ENCODE measurements at regions not wholly inside any gene's neighbourhood (a gene's known extent, or its start where the extent isn't known, plus 50 kb on each side); places are given as distances from the start of the nearest gene placed in this dataset.
"Not testable (repeated sequence)": the region's sequence is repeated elsewhere in the genome, so short reads cannot be mapped to it uniquely, and the experiment has no call there.

GRCh38 chr12:30578426-30578825, 117.2 kb downstream of the IPO8 start:
- H3K9ac ChIP-seq (ENCODE audit: low read depth, low read length) = no peak overlapping the region
- no peaks in the 10 kb centered on the region for H3K9me3 ChIP-seq (ENCODE audit: control insufficient read depth, insufficient read depth, low read length)
- no peaks in the 10 kb centered on the region for H3K36me3 ChIP-seq (ENCODE audit: control insufficient read depth, insufficient read depth, low read length)
- H3K4me1 ChIP-seq (ENCODE audit: control insufficient read depth, insufficient read depth, low read length) = no peaks in the 10 kb centered on the region
- no peaks in the 10 kb centered on the region for H3K27me3 ChIP-seq (ENCODE audit: control insufficient read depth, insufficient read depth, low read length)
- no peak overlapping the region for H3K4me3 ChIP-seq (ENCODE audit: low read depth, low read length)

- Histone ChIP-seq H3K4me3 (ENCODE audit: low read depth, low read length) (no peak overlapping the region), H3K9me3 (ENCODE audit: control insufficient read depth, insufficient read depth, low read length) (no peaks in the 10 kb centered on the region), H3K9ac (ENCODE audit: low read depth, low read length) (no peak overlapping the region), H3K27me3 (ENCODE audit: control insufficient read depth, insufficient read depth, low read length) (no peaks in the 10 kb centered on the region), H3K4me1 (ENCODE audit: control insufficient read depth, insufficient read depth, low read length) (no peaks in the 10 kb centered on the region), H3K36me3 (ENCODE audit: control insufficient read depth, insufficient read depth, low read length) (no peaks in the 10 kb centered on the region)
These were observed 122.5 kb downstream of the IPO8 start for GRCh38 chr12:30573145-30573544.

GRCh38 chr12:30570211-30570890, 125.3 kb downstream of the IPO8 start:
- Histone ChIP-seq H3K9me3 (ENCODE audit: control insufficient read depth, insufficient read depth, low read length) (no peaks in the 10 kb centered on the region), H3K9ac (ENCODE audit: low read depth, low read length) (no peak overlapping the region), H3K4me1 (ENCODE audit: control insufficient read depth, insufficient read depth, low read length) (no peaks in the 10 kb centered on the region), H3K27me3 (ENCODE audit: control insufficient read depth, insufficient read depth, low read length) (no peaks in the 10 kb centered on the region), H3K4me3 (ENCODE audit: low read depth, low read length) (no peak overlapping the region), H3K36me3 (ENCODE audit: control insufficient read depth, insufficient read depth, low read length) (no peaks in the 10 kb centered on the region)

DNA sequence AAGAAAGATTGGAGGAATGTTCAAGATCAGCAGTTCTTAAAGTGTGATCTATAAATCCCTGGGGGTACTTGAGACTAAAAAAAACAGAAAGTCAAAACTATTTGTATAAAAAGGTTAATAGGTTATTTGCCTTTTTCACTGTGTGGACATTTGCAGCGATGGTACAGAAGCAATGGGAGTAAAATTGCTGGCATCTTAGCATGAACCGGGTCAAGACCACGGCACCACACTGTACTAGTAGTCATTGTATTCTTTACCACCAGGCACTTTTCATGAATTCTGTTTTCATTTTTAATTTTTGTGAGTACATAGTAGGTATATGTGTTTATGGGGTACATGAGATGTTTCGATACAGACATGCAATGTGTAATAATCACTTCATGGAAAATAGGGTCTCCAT, 126.2 kb downstream of the IPO8 start:
- no peaks in the 10 kb centered on the region for H3K27me3 ChIP-seq (ENCODE audit: control insufficient read depth, insufficient read depth, low read length)
- no peaks in the 10 kb centered on the region for H3K9me3 ChIP-seq (ENCODE audit: control insufficient read depth, insufficient read depth, low read length)
- no peaks in the 10 kb centered on the region for H3K36me3 ChIP-seq (ENCODE audit: control insufficient read depth, insufficient read depth, low read length)
- no peaks in the 10 kb centered on the region for H3K4me1 ChIP-seq (ENCODE audit: control insufficient read depth, insufficient read depth, low read length)
- H3K9ac ChIP-seq (ENCODE audit: low read depth, low read length) = no peak overlapping the region
- H3K4me3 ChIP-seq (ENCODE audit: low read depth, low read length) = no peak overlapping the region

- Histone ChIP-seq H3K27me3 (ENCODE audit: control insufficient read depth, insufficient read depth, low read length) (no peaks in the 10 kb centered on the region), H3K4me1 (ENCODE audit: control insufficient read depth, insufficient read depth, low read length) (no peaks in the 10 kb centered on the region), H3K4me3 (ENCODE audit: low read depth, low read length) (no peak overlapping the region), H3K9ac (ENCODE audit: low read depth, low read length) (no peak overlapping the region), H3K36me3 (ENCODE audit: control insufficient read depth, insufficient read depth, low read length) (no peaks in the 10 kb centered on the region), H3K9me3 (ENCODE audit: control insufficient read depth, insufficient read depth, low read length) (no peaks in the 10 kb centered on the region)
These were observed 127.2 kb downstream of the IPO8 start for GRCh38 chr12:30568453-30568852.

- no peak overlapping the region for H3K4me3 ChIP-seq (ENCODE audit: low read depth, low read length)
- no peaks in the 10 kb centered on the region for H3K4me1 ChIP-seq (ENCODE audit: control insufficient read depth, insufficient read depth, low read length)
- no peak overlapping the region for H3K9ac ChIP-seq (ENCODE audit: low read depth, low read length)
- H3K9me3 ChIP-seq (ENCODE audit: control insufficient read depth, insufficient read depth, low read length) = no peaks in the 10 kb centered on the region
- H3K27me3 ChIP-seq (ENCODE audit: control insufficient read depth, insufficient read depth, low read length) = no peaks in the 10 kb centered on the region
- H3K36me3 ChIP-seq (ENCODE audit: control insufficient read depth, insufficient read depth, low read length) = no peaks in the 10 kb centered on the region
These were observed 128.6 kb downstream of the IPO8 start for GRCh38 chr12:30567082-30567481.

DNA sequence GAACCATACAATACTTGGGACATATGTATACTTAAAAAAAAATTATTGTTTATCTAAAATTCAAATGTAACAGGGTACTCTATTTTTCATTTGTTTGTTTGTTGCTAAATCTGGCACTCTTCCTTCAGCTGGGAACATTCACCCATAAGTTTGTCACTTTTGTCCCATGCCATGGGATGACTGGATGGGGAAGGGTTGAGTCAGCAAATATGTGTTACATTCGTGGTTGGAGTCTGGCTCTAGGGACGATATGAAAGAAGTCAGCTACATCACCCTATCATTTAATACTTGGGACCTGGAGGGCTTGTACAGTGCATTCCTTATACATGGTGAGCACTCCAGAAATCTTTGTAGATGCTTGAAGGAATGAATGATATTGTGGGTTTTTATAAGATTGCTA, 131.3 kb downstream of the IPO8 start:
- Histone ChIP-seq H3K27me3 (ENCODE audit: control insufficient read depth, insufficient read depth, low read length) (no peaks in the 10 kb centered on the region), H3K4me1 (ENCODE audit: control insufficient read depth, insufficient read depth, low read length) (no peaks in the 10 kb centered on the region), H3K36me3 (ENCODE audit: control insufficient read depth, insufficient read depth, low read length) (no peaks in the 10 kb centered on the region), H3K9me3 (ENCODE audit: control insufficient read depth, insufficient read depth, low read length) (no peaks in the 10 kb centered on the region), H3K4me3 (ENCODE audit: low read depth, low read length) (no peak overlapping the region), H3K9ac (ENCODE audit: low read depth, low read length) (no peak overlapping the region)

- Histone ChIP-seq H3K4me1 (ENCODE audit: control insufficient read depth, insufficient read depth, low read length) (no peaks in the 10 kb centered on the region), H3K9me3 (ENCODE audit: control insufficient read depth, insufficient read depth, low read length) (no peaks in the 10 kb centered on the region), H3K4me3 (ENCODE audit: low read depth, low read length) (no peak overlapping the region), H3K36me3 (ENCODE audit: control insufficient read depth, insufficient read depth, low read length) (no peaks in the 10 kb centered on the region), H3K27me3 (ENCODE audit: control insufficient read depth, insufficient read depth, low read length) (no peaks in the 10 kb centered on the region), H3K9ac (ENCODE audit: low read depth, low read length) (no peak overlapping the region)
These were observed 147.5 kb downstream of the IPO8 start for GRCh38 chr12:30548203-30548602.

GRCh38 chr12:30546121-30546520, 149.5 kb downstream of the IPO8 start:
- Histone ChIP-seq H3K36me3 (ENCODE audit: control insufficient read depth, insufficient read depth, low read length) (no peaks in the 10 kb centered on the region), H3K4me3 (ENCODE audit: low read depth, low read length) (no peak overlapping the region), H3K9ac (ENCODE audit: low read depth, low read length) (no peak overlapping the region), H3K4me1 (ENCODE audit: control insufficient read depth, insufficient read depth, low read length) (no peaks in the 10 kb centered on the region), H3K27me3 (ENCODE audit: control insufficient read depth, insufficient read depth, low read length) (no peaks in the 10 kb centered on the region), H3K9me3 (ENCODE audit: control insufficient read depth, insufficient read depth, low read length) (no peaks in the 10 kb centered on the region)

DNA sequence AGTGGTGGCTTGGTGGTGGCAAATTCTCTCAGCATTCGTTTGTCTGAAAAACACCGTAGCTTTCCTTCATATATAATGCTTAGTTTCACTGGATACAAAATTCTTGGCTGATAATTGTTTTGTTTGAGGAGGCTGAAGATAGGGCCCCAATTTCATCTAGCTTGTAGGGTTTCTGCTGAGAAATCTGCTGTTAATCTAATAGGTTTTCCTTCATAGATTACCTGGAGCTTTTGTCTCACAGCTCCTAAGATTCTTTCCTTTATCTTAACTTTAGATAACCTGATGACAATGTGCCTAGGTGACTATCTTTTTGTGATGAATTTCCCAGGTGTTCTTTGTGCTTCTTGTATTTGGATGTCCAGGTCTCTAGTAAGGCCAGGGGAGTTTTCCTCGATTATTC, 151.0 kb downstream of the IPO8 start:
- not testable (repeated sequence) for H3K4me1 ChIP-seq (ENCODE audit: control insufficient read depth, insufficient read depth, low read length); H3K27me3 ChIP-seq (ENCODE audit: control insufficient read depth, insufficient read depth, low read length); H3K9me3 ChIP-seq (ENCODE audit: control insufficient read depth, insufficient read depth, low read length); H3K4me3 ChIP-seq (ENCODE audit: low read depth, low read length); H3K36me3 ChIP-seq (ENCODE audit: control insufficient read depth, insufficient read depth, low read length); H3K9ac ChIP-seq (ENCODE audit: low read depth, low read length)

GRCh38 chr12:30537228-30537627, 158.4 kb downstream of the IPO8 start:
- no peak overlapping the region for H3K4me3 ChIP-seq (ENCODE audit: low read depth, low read length)
- no peaks in the 10 kb centered on the region for H3K9me3 ChIP-seq (ENCODE audit: control insufficient read depth, insufficient read depth, low read length)
- no peak overlapping the region for H3K9ac ChIP-seq (ENCODE audit: low read depth, low read length)
- H3K27me3 ChIP-seq (ENCODE audit: control insufficient read depth, insufficient read depth, low read length) = no peaks in the 10 kb centered on the region
- no peaks in the 10 kb centered on the region for H3K36me3 ChIP-seq (ENCODE audit: control insufficient read depth, insufficient read depth, low read length)
- no peaks in the 10 kb centered on the region for H3K4me1 ChIP-seq (ENCODE audit: control insufficient read depth, insufficient read depth, low read length)

GRCh38 chr12:30533558-30534265, 162.0 kb downstream of the IPO8 start:
- no peak overlapping the region for H3K9ac ChIP-seq (ENCODE audit: low read depth, low read length)

More at GRCh38 chr12:30533558-30534265, 162.0 kb downstream of the IPO8 start:
- H3K27me3 ChIP-seq (ENCODE audit: control insufficient read depth, insufficient read depth, low read length) = no peaks in the 10 kb centered on the region
- H3K36me3 ChIP-seq (ENCODE audit: control insufficient read depth, insufficient read depth, low read length) = no peaks in the 10 kb centered on the region
- H3K4me1 ChIP-seq (ENCODE audit: control insufficient read depth, insufficient read depth, low read length) = no peaks in the 10 kb centered on the region
- no peaks in the 10 kb centered on the region for H3K9me3 ChIP-seq (ENCODE audit: control insufficient read depth, insufficient read depth, low read length)
- no peak overlapping the region for H3K4me3 ChIP-seq (ENCODE audit: low read depth, low read length)

All from iPS-15b (cell line).